ENCODE measurements at regions not wholly inside any gene's neighbourhood (a gene's known extent, or its start where the extent isn't known, plus 50 kb on each side); places are given as distances from the start of the nearest gene placed in this dataset.

- Histone ChIP-seq H3K4me1 (ENCODE audit: control insufficient read depth, insufficient read depth, low read length) (no peaks in the 10 kb centered on the region), H3K27me3 (ENCODE audit: control insufficient read depth, insufficient read depth, low read length) (peaks cover 3% of the 10 kb centered on the region), H3K4me3 (ENCODE audit: low read length) (no peak overlapping the region), H3K9me3 (ENCODE audit: control insufficient read depth, insufficient read depth, low read length) (no peaks in the 10 kb centered on the region), H3K27ac (ENCODE audit: low read length) (no peak overlapping the region), H3K36me3 (ENCODE audit: control insufficient read depth, insufficient read depth, low read length) (no peaks in the 10 kb centered on the region)
- ATAC-seq (no peak), DNase-seq (no peak)
- Mint-ChIP-seq H3K36me3 (no peaks in the 10 kb centered on the region), H3K4me3 (no peak overlapping the region), H3K27ac (no peak overlapping the region), H3K4me1 (no peaks in the 10 kb centered on the region), H3K9me3 (no peaks in the 10 kb centered on the region), H3K27me3 (ENCODE audit: low read depth in 2 of 2) (peaks cover 0 to 7% of the 10 kb centered on the region in 2 donors)
- WGBS (ENCODE audit: insufficient coverage): 97% methylated on average over 2 of the region's 3 CpGs
- intact Hi-C loops (cut with micrococcal nuclease): no loop called here
- TF ChIP-seq, protein P1, sequence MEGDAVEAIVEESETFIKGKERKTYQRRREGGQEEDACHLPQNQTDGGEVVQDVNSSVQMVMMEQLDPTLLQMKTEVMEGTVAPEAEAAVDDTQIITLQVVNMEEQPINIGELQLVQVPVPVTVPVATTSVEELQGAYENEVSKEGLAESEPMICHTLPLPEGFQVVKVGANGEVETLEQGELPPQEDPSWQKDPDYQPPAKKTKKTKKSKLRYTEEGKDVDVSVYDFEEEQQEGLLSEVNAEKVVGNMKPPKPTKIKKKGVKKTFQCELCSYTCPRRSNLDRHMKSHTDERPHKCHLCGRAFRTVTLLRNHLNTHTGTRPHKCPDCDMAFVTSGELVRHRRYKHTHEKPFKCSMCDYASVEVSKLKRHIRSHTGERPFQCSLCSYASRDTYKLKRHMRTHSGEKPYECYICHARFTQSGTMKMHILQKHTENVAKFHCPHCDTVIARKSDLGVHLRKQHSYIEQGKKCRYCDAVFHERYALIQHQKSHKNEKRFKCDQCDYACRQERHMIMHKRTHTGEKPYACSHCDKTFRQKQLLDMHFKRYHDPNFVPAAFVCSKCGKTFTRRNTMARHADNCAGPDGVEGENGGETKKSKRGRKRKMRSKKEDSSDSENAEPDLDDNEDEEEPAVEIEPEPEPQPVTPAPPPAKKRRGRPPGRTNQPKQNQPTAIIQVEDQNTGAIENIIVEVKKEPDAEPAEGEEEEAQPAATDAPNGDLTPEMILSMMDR (IDR thresholded peaks at IDR 0.05): no peak
Measured at GRCh38 chr5:96117771-96118651, 156.4 kb upstream of the ELL2 start.

- Histone ChIP-seq H3K4me1 (ENCODE audit: control insufficient read depth, insufficient read depth, low read length) (no peaks in the 10 kb centered on the region), H3K36me3 (ENCODE audit: control insufficient read depth, insufficient read depth, low read length) (no peaks in the 10 kb centered on the region), H3K27me3 (ENCODE audit: control insufficient read depth, insufficient read depth, low read length) (peaks cover 3% of the 10 kb centered on the region), H3K4me3 (ENCODE audit: low read length) (no peak overlapping the region), H3K27ac (ENCODE audit: low read length) (no peak overlapping the region), H3K9me3 (ENCODE audit: control insufficient read depth, insufficient read depth, low read length) (no peaks in the 10 kb centered on the region)
- H3K9me3 Mint-ChIP-seq: no peaks in the 10 kb centered on the region
- no peak for ATAC-seq
- H3K36me3 Mint-ChIP-seq: no peaks in the 10 kb centered on the region
- no peak overlapping the region for H3K27ac Mint-ChIP-seq
- no CpG with 5 or more reads among the region's 1 CpG for WGBS (ENCODE audit: insufficient coverage)
- H3K27me3 Mint-ChIP-seq (ENCODE audit: low read depth in 2 of 2): peaks cover 0 to 6% of the 10 kb centered on the region in 2 donors
- DNase-seq: no peak
- no peaks in the 10 kb centered on the region for H3K4me1 Mint-ChIP-seq
- TF ChIP-seq, protein P1 (IDR thresholded peaks at IDR 0.05): no peak
- intact Hi-C loops (cut with micrococcal nuclease): no loop called here
- H3K4me3 Mint-ChIP-seq: no peak overlapping the region
Measured at GRCh38 chr5:96115147-96115807, 153.6 kb upstream of the ELL2 start.

- intact Hi-C loops (cut with micrococcal nuclease): no loop called here
- no peaks in the 10 kb centered on the region for H3K4me1 ChIP-seq (ENCODE audit: control insufficient read depth, insufficient read depth, low read length)
- Mint-ChIP-seq H3K36me3 (no peaks in the 10 kb centered on the region), H3K9me3 (no peaks in the 10 kb centered on the region), H3K4me1 (no peaks in the 10 kb centered on the region), H3K27me3 (ENCODE audit: low read depth in 2 of 2) (peaks cover 0 to 3% of the 10 kb centered on the region in 2 donors), H3K27ac (no peak overlapping the region), H3K4me3 (no peak overlapping the region)
- no peak for ATAC-seq
- TF ChIP-seq, protein P1 (IDR thresholded peaks at IDR 0.05): no peak
- 67% methylated on average over 1 of the region's 2 CpGs for WGBS (ENCODE audit: insufficient coverage)
- H3K9me3 ChIP-seq (ENCODE audit: control insufficient read depth, insufficient read depth, low read length): no peaks in the 10 kb centered on the region
- no peak for DNase-seq
- H3K36me3 ChIP-seq (ENCODE audit: control insufficient read depth, insufficient read depth, low read length): no peaks in the 10 kb centered on the region
- no peak overlapping the region for H3K27ac ChIP-seq (ENCODE audit: low read length)
- H3K27me3 ChIP-seq (ENCODE audit: control insufficient read depth, insufficient read depth, low read length): no peaks in the 10 kb centered on the region
- H3K4me3 ChIP-seq (ENCODE audit: low read length): no peak overlapping the region
Measured at GRCh38 chr5:96114736-96115135, 153.1 kb upstream of the ELL2 start.

Measured in natural killer cell (primary cell).